SU-DHL-6 (cell line): ENCODE measurements at regions not wholly inside any gene's neighbourhood (a gene's known extent, or its start where the extent isn't known, plus 50 kb on each side); places are given as distances from the start of the nearest gene placed in this dataset.

Experiments
- H2AFZ ChIP-seq: fragments of 200-600 bp; sonication (generic); 2 replicates; pipeline ENCODE4 v1.6.1; 2014; ENCODE audit warnings: low read depth, mild to moderate bottlenecking, moderate library complexity, mixed read lengths, antibody characterized with exemption, low read length; ENCODE audit not compliant: severe bottlenecking
- H3F3A ChIP-seq: fragments of 200-600 bp; shearing (Covaris generic); 2 replicates; pipeline ENCODE4 v1.6.0; 2016; ENCODE audit warnings: antibody characterized with exemption, mild to moderate bottlenecking; ENCODE audit not compliant: insufficient read depth
- H3K27ac ChIP-seq: fragments of 200-600 bp; sonication (generic); 2 replicates; pipeline ENCODE4 v1.5.1; 2016; ENCODE audit warnings: low read depth, mild to moderate bottlenecking, low read length, moderate library complexity, mixed read lengths
- H3K27me3 ChIP-seq: fragments of 200-600 bp; sonication (generic), shearing (Covaris generic); 2 replicates; pipeline ENCODE4 v1.6.0; 2014; ENCODE audit warnings: mild to moderate bottlenecking, low read length
- H3K36me3 ChIP-seq: fragments of 200-600 bp; sonication (generic); 2 replicates; pipeline ENCODE4 v1.6.1; 2014; ENCODE audit warnings: mild to moderate bottlenecking, low read length, mixed read lengths
- H3K4me2 ChIP-seq: fragments of 300-600, 200-600 bp; shearing (Covaris generic), sonication (generic); 2 replicates; pipeline ENCODE4 v1.6.0; 2014; ENCODE audit warnings: low read length, low read depth, mild to moderate bottlenecking; ENCODE audit not compliant: poor library complexity, severe bottlenecking
- H3K4me3 ChIP-seq: fragments of 200-600 bp; sonication (generic); 2 replicates; pipeline ENCODE4 v1.5.1; 2014; ENCODE audit warnings: antibody characterized with exemption, low read length, mild to moderate bottlenecking, mixed read lengths; ENCODE audit not compliant: insufficient read depth, poor library complexity, severe bottlenecking
- H3K79me2 ChIP-seq: fragments of 200-600 bp; sonication (generic); 2 replicates; pipeline ENCODE4 v1.6.1; 2014; ENCODE audit warnings: mild to moderate bottlenecking, low read length, moderate library complexity; ENCODE audit not compliant: insufficient read depth
- H3K9ac ChIP-seq: fragments of 200-600 bp; sonication (generic); 2 replicates; pipeline ENCODE4 v1.7.0; 2014; ENCODE audit warnings: mild to moderate bottlenecking, low read length
- H3K9me2 ChIP-seq: fragments of 200-600 bp; sonication (generic); replicated peaks from 2 replicates; pipeline ENCODE4 v1.6.1; 2014; ENCODE audit warnings: low read length; ENCODE audit not compliant: insufficient read depth
- H3K9me3 ChIP-seq: fragments of 200-600 bp; sonication (generic); 2 replicates; pipeline ENCODE4 v1.6.1; 2014; ENCODE audit warnings: low read length, mixed read lengths; ENCODE audit not compliant: insufficient read depth
- H4K20me1 ChIP-seq: fragments of 200-600 bp; sonication (generic); 2 replicates; pipeline ENCODE4 v1.6.1; 2014; ENCODE audit warnings: low read depth, mild to moderate bottlenecking, antibody characterized with exemption, low read length, moderate library complexity, mixed read lengths
- EZH2phosphoT487 ChIP-seq: fragments of 200-600 bp; sonication (generic), shearing (Covaris generic); conservative IDR thresholded peaks from 2 replicates; pipeline ENCODE4 v1.6.1; 2018; ENCODE audit warnings: mild to moderate bottlenecking, antibody characterized with exemption, low read length, moderate library complexity, mixed read lengths
- TF ChIP-seq, protein P1 (sequence below): fragments of 200-600 bp; sonication (generic); IDR thresholded peaks from one replicate; pipeline ENCODE4 v1.5.1; 2017; ENCODE audit warnings: antibody characterized with exemption, mild to moderate bottlenecking, low read length, moderate library complexity; ENCODE audit not compliant: insufficient read depth, poor library complexity, severe bottlenecking

GRCh38 chr4:3343358-3343757, 50.5 kb downstream of the RGS12 start:
- H3K27ac ChIP-seq: no peak overlapping the region
- no peaks in the 10 kb centered on the region for H3K9me3 ChIP-seq
- H3K4me2 ChIP-seq: no peak overlapping the region
- H2AFZ ChIP-seq: no peak overlapping the region
- TF ChIP-seq EZH2phosphoT487: no peak
- TF ChIP-seq, protein P1, sequence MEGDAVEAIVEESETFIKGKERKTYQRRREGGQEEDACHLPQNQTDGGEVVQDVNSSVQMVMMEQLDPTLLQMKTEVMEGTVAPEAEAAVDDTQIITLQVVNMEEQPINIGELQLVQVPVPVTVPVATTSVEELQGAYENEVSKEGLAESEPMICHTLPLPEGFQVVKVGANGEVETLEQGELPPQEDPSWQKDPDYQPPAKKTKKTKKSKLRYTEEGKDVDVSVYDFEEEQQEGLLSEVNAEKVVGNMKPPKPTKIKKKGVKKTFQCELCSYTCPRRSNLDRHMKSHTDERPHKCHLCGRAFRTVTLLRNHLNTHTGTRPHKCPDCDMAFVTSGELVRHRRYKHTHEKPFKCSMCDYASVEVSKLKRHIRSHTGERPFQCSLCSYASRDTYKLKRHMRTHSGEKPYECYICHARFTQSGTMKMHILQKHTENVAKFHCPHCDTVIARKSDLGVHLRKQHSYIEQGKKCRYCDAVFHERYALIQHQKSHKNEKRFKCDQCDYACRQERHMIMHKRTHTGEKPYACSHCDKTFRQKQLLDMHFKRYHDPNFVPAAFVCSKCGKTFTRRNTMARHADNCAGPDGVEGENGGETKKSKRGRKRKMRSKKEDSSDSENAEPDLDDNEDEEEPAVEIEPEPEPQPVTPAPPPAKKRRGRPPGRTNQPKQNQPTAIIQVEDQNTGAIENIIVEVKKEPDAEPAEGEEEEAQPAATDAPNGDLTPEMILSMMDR: no peak
- H3K36me3 ChIP-seq: no peaks in the 10 kb centered on the region
- H3K79me2 ChIP-seq: no peaks in the 10 kb centered on the region
- no peaks in the 10 kb centered on the region for H3K27me3 ChIP-seq
- H4K20me1 ChIP-seq: no peaks in the 10 kb centered on the region
- H3K9me2 ChIP-seq: no peaks in the 10 kb centered on the region
- H3K9ac ChIP-seq: no peak overlapping the region
- H3K4me3 ChIP-seq: no peak overlapping the region
- H3F3A ChIP-seq: no peaks in the 10 kb centered on the region

DNA sequence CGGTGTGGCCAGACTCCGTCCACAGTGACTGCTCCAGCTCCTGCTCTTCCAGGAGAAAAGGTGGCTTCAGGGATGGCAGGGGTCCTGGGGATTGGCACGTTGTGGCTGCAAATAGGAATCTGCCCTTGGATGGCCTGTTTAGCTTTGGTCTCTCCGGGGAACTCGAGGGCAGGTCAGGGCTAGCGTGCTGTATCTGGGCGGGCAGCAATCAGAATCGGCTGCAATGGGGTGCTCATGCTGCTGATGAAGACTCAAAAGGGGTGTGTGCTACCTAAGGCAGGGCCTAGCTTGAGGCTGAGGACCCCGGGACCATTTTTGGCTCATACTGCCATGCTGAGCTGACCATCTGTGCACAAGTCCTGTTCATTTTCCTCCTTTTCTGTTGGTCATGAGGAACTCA, 51.3 kb downstream of the RGS12 start:
- no peak overlapping the region for H3K27ac ChIP-seq
- no peaks in the 10 kb centered on the region for H3F3A ChIP-seq
- no peak overlapping the region for H3K9ac ChIP-seq
- H3K27me3 ChIP-seq: no peaks in the 10 kb centered on the region
- no peak for TF ChIP-seq EZH2phosphoT487
- TF ChIP-seq, protein P1: no peak
- no peaks in the 10 kb centered on the region for H3K36me3 ChIP-seq
- H3K9me2 ChIP-seq: no peaks in the 10 kb centered on the region
- H3K4me3 ChIP-seq: no peak overlapping the region
- no peak overlapping the region for H2AFZ ChIP-seq
- no peaks in the 10 kb centered on the region for H3K9me3 ChIP-seq
- H3K4me2 ChIP-seq: no peak overlapping the region
- H4K20me1 ChIP-seq: no peaks in the 10 kb centered on the region
- no peaks in the 10 kb centered on the region for H3K79me2 ChIP-seq

DNA sequence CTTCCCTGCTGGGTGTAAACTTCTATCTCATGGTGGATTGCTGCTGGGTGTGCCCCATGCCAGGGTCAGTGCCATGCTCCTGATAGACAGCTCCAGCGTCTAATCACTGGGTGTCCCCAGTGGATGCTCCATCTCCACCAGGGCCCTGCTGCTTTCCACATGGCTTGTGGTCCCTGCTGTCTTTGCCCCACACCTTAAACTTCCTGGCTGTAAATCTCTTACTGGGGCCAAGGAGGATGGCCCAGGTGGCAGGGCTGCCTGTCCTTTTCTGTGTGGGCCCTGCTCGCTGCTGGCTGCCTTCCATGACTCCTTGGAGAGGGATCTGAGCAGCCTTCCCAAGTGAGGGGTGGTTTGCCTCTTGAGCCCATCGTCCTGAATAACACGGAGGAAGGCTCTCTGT, 51.8 kb downstream of the RGS12 start:
- TF ChIP-seq, protein P1: no peak
- TF ChIP-seq EZH2phosphoT487: no peak
- Histone ChIP-seq H2AFZ (no peak overlapping the region), H3K36me3 (no peaks in the 10 kb centered on the region), H3K79me2 (no peaks in the 10 kb centered on the region), H3K9ac (no peak overlapping the region), H3K27ac (no peak overlapping the region), H3K4me3 (no peak overlapping the region), H3K27me3 (no peaks in the 10 kb centered on the region), H3K9me2 (no peaks in the 10 kb centered on the region), H3K4me2 (no peak overlapping the region), H4K20me1 (no peaks in the 10 kb centered on the region), H3K9me3 (no peaks in the 10 kb centered on the region), H3F3A (no peaks in the 10 kb centered on the region)

DNA sequence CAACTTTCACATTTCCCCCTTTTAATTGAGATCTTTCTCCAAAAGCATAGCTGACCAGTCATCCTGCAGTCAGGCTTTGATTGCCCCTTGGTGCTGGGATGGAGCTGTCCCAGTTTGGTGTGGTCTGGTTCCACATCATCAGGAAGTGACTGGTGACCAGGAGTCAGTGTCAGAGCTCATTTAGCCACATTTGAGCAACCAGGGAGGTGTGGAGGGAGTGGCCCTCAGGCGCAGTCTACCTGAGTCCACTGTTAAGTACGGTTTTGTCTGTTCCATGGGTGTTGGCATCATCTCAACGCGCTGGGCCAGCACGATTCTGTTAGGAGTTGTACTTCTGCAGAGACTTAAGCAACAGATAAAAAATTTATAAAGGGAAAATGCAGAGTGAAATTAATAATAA, 52.6 kb downstream of the RGS12 start:
- TF ChIP-seq EZH2phosphoT487: no peak
- TF ChIP-seq, protein P1: no peak
- H3K36me3 ChIP-seq: no peaks in the 10 kb centered on the region
- H3K27me3 ChIP-seq: no peaks in the 10 kb centered on the region

More for the DNA sequence above, 52.6 kb downstream of the RGS12 start:
- Histone ChIP-seq H3K9me3 (no peaks in the 10 kb centered on the region), H3K4me3 (no peak overlapping the region), H3K9me2 (no peaks in the 10 kb centered on the region), H3F3A (no peaks in the 10 kb centered on the region), H3K9ac (no peak overlapping the region), H3K79me2 (no peaks in the 10 kb centered on the region), H2AFZ (no peak overlapping the region), H4K20me1 (no peaks in the 10 kb centered on the region), H3K27ac (no peak overlapping the region), H3K4me2 (no peak overlapping the region)
